Transverse colon (tissue), 4 donors: ENCODE measurements at regions not wholly inside any gene's neighbourhood (a gene's known extent, or its start where the extent isn't known, plus 50 kb on each side); places are given as distances from the start of the nearest gene placed in this dataset.

Source experiments
- EP300 ChIP-seq: sonication (generic); formaldehyde crosslinking; IDR thresholded peaks from one replicate; pipeline ENCODE4 v1.6.1; 2017; ENCODE audit warnings: antibody characterized with exemption, low read depth
- POLR2A ChIP-seq: fragments of 450-650 bp; IDR thresholded peaks from one replicate; pipeline ENCODE4 v1.6.1; 2016; ENCODE audit warnings: antibody characterized with exemption, mild to moderate bottlenecking, moderate library complexity
- POLR2AphosphoS5 ChIP-seq, 3 donors: sonication (generic); formaldehyde crosslinking; IDR thresholded peaks; one replicate each; pipeline ENCODE4 v1.6.1; 2016; ENCODE audit warnings: antibody characterized with exemption in 3 of 3
- TF ChIP-seq, protein P1 (sequence below), 5 experiments: fragments of 200-600 bp in 3 of 5; fragments of 450-650 bp in 2 of 5; sonication (generic) in 3 of 5; IDR thresholded peaks; 1 replicate in 2 of 5; 2 replicates in 3 of 5; pipeline ENCODE4 v1.5.1; 2016 to 2017; ENCODE audit warnings: antibody characterized with exemption in 5 of 5, inconsistent platforms in 3 of 5, mild to moderate bottlenecking in 2 of 5, moderate library complexity in 1 of 5

GRCh38 chrX:49746306-49746705 lies 50.5 kb upstream of the PAGE1 start:
- TF ChIP-seq POLR2A (no peak), POLR2AphosphoS5 (IDR thresholded peaks at IDR 0.05) (no peak), EP300 (no peak)
- TF ChIP-seq, protein P1, sequence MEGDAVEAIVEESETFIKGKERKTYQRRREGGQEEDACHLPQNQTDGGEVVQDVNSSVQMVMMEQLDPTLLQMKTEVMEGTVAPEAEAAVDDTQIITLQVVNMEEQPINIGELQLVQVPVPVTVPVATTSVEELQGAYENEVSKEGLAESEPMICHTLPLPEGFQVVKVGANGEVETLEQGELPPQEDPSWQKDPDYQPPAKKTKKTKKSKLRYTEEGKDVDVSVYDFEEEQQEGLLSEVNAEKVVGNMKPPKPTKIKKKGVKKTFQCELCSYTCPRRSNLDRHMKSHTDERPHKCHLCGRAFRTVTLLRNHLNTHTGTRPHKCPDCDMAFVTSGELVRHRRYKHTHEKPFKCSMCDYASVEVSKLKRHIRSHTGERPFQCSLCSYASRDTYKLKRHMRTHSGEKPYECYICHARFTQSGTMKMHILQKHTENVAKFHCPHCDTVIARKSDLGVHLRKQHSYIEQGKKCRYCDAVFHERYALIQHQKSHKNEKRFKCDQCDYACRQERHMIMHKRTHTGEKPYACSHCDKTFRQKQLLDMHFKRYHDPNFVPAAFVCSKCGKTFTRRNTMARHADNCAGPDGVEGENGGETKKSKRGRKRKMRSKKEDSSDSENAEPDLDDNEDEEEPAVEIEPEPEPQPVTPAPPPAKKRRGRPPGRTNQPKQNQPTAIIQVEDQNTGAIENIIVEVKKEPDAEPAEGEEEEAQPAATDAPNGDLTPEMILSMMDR (IDR thresholded peaks at IDR 0.05) = no peak
